Amniotic stem cell (primary cell): ENCODE measurements at regions not wholly inside any gene's neighbourhood (a gene's known extent, or its start where the extent isn't known, plus 50 kb on each side); places are given as distances from the start of the nearest gene placed in this dataset.

Experiments used
- DNase-seq: peaks from one replicate; lab custom pipeline; 2025; lab: John Stamatoyannopoulos, UW

DNA sequence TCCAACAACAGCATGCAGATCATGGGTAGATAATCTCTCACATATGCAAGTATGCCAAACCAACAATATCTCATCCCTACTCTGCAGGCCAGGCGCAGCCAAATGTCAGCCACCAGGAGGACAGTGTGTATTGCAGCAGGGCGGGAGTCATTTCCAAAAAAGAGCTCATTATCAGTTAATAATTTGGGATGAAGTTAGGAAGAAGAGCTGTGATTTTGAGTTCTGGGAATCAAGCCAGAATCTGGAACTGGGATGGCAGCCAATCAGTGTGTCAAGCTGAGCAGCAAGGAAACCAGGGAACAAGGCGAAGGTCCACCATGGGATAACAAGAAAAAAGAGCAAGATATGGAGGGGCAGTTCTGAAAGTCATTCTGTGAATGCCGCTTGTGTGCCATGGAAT is 88.2 kb upstream of the CAMK2D start:
- no peak for DNase-seq

DNA sequence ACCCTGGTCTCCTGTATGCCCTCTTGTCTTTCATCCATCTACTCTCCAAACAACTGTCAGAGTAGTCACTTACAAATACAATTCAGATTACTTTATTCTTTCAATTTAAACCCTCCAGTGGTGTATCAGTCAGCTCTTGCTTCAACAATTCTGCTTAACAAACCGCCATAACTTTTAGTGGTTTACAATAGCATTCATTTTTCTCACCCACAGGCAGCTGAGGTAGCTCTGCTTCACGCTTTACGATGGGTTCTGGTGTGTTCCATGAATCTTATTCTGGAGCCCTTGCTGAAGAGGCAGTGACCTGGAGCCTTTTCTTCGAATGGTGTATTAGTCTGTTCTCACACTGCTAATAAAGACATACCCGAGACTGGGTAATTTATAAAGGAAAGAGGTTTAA is 86.2 kb upstream of the CAMK2D start:
- no peak for DNase-seq

DNA sequence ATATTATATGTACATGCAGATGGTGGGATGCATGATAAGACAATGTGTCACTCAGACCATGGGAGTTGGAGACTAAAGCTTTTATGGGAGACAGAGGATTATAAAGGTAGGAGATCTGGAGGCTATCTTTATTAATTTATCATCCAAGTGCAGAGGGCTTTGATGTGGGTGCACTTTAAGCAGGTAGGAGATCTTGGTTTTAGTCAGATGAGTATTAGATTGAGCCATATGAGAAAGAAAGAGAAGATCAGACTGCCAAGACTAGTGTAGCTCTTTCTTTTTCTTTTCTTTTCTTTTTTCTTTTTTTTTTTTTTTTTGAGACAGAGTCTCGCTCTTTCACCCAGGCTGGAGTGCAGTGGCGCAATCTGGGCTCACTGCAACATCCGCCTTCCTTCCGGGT is 84.9 kb upstream of the CAMK2D start:
- DNase-seq: no peak

GRCh38 chr4:113845138-113845537 is 83.6 kb upstream of the CAMK2D start:
- no peak for DNase-seq

- no peak for DNase-seq
These were observed 82.8 kb upstream of the CAMK2D start for GRCh38 chr4:113844369-113844768.

DNA sequence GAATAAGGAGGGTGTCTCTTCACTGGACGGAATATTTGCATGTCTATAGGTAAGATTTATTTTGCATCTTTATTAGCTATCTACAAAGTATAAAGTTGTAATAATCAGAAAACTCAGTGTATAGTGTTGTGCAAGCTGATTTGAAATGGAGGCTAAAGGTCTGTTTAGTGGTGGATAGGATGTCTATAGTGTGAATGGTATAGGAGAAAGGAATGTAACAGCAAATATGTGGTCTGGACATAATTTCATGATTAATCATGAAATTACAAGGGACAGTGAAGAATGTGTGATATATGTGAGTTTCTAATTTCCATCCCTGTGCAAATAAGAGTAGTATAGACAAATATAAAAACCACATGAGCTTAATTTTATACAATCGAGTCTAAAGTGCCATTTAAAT is 79.3 kb upstream of the CAMK2D start:
- no peak for DNase-seq

GRCh38 chr4:113838460-113838859 is 76.9 kb upstream of the CAMK2D start:
- DNase-seq: no peak

- DNase-seq: peak; percentile 61
These were observed 75.9 kb upstream of the CAMK2D start for GRCh38 chr4:113837397-113837796.

DNA sequence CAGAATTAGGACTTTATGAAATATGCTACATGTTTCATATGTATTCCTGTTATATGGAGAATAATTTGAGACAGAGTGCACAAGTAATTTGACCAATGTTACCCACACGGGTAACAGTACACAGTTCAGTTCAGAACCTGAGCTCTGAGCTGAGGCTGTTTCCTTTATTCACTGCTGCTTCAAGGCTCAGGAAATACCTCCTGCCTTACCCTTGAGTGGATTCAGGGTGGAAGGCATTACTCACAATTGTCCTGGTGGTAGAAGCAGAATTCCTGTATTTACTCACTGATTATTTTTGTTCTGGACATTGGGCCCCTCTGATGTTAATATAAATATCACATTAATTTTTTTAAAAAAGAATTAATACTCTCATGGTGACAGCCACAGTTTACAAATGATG is 73.5 kb upstream of the CAMK2D start:
- DNase-seq: no peak

DNA sequence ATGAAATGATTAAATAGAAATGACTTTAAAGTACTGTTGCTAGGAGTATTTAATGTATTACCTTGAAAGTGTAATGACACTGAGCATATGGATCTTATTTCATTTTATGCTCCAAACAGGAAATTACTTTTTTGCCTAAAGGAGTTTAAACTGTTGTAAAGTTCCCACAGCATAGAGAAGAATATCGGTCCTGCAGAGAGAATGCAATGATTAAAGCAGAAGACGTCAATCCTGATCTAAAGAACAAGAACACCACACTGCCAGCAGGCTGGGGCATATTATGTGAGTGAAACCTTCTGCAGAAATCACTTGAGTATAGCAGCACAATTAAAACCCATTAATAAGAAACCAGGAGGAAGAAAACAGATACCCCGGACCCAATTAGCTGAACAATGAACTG is 72.8 kb upstream of the CAMK2D start:
- no peak for DNase-seq

GRCh38 chr4:113832803-113833202 is 71.3 kb upstream of the CAMK2D start:
- no peak for DNase-seq

DNA sequence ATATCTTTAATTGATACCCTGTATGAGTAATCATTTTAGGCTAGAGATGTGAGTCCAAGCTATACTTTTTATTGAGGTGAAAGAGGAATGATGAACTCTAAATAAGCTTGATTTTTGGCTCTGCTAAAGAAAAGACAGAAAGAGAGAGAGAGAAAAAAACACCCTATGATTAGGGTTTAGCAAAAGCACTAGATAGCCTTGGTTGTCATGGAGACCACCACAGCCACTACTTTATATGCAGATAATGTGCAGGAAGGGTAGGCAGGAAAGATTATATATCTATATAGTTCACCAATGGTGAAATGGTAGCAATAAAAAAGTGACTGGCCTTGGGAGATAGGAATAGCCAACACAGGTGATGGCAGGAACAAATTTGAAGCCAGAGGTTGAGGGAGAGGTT is 69.9 kb upstream of the CAMK2D start:
- no peak for DNase-seq

DNA sequence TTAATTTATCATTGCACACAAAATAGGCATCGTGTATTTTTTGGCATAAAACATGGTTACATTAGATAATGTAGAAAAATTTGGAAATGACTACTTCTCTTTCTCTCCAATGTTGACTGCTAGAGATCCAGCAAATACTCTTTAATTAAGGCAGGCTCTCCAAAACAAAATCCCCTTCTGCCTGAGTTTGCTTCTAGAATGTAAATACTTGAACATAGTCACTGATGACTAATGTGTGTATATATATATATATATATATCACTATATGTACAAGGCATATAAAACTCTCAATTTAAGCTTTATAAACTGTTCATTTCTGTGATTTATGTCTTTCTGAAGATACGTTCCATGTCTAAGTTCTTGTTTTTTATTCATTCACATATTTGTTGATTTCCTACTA is 67.2 kb upstream of the CAMK2D start:
- no peak for DNase-seq

DNA sequence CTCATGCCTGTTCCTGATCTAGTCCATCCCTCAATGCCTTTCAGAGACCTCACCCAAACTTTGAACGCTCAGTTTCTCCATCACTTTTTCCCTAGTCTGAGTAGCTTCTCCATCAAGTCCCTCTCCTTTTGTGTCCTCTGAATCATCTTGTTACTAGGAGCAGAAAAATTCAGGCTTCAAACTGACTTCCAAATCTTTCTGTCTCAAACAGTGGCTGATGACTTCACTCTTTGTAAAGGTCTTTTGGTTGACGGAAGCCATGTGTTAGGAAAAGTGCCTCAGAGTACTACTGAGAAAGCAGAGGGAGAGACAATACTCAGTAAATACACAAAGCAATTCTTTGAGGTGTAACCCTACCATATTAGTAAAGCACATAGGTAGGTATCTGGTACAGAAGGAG is 65.7 kb upstream of the CAMK2D start:
- no peak for DNase-seq

DNA sequence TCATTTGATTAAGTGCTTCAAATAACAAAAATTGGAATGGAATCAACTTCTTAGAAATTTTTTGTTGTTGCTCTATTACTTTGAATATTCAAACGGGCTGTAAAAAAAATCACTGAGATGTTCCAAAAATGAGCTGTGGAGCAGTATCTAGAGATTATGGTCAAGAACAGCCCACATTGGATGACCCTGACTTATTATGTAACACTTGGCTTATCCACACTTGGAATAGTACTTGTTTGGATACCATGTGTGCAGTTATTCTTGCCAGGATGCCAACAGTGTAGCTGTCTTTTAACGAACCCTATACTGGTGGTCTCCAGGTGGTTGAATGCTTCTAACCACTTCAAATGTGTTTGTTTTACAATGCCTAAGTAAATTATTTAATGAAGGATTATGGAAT is 64.9 kb upstream of the CAMK2D start:
- no peak for DNase-seq

DNA sequence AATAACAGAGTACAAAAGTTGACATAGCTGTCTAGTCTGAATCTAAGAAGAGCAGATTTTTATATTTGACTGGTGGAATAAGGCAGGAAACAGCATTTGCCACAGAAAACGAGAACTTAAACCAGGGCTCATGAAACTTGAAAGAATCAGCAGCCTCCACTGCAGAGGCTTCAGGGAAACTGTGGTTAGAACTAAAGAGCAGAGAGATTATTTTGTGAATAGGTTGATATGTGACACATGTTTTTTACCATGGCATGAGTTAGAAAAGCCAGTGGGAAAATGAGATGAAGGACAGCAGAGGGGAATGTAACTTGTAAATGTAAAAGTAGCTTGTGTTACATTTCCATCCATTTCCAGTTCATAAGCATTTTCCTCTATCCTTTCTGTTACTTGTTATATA is 63.7 kb upstream of the CAMK2D start:
- DNase-seq: no peak

DNA sequence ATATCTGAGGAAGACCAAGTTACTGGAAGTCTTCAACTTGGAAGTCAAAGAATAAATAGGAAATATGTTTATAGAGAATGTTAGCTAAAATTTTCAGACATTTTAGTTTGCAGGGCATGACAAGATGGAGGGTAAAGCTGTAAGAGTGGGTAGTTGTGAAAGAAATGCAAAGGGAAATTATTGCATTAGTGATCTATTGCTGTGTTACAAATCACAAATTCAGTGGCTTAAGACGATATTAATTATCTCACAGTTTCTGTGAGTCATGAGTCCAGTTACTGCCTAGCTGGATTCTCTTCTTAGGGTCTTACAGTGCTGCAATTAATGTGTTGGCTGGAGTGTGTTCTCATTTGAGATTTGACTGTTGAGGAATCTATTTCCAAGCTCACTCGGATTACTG is 62.9 kb upstream of the CAMK2D start:
- DNase-seq: no peak

- no peak for DNase-seq
These were observed 61.7 kb upstream of the CAMK2D start for GRCh38 chr4:113823291-113823659.

- DNase-seq: no peak
These were observed 61.2 kb upstream of the CAMK2D start for GRCh38 chr4:113822555-113823290.

DNA sequence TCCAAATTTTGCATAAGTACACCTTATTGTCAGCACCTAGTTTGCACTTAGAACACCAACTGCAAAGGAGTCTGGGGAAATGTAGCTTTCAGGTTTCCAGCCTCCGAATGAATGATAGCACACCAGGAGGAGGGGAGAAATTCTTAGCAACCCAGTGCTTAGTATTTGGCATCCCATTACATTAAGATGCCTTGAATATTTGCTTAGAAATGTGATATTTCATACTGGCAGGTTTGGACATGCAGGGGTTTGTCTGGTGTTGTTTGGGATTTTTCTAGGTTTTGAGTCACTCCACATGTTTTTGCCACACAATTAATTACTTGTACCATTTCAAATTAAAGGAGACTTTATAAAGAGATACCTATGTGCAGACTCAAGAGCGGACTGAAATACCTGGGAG is 60.3 kb upstream of the CAMK2D start:
- no peak for DNase-seq

DNA sequence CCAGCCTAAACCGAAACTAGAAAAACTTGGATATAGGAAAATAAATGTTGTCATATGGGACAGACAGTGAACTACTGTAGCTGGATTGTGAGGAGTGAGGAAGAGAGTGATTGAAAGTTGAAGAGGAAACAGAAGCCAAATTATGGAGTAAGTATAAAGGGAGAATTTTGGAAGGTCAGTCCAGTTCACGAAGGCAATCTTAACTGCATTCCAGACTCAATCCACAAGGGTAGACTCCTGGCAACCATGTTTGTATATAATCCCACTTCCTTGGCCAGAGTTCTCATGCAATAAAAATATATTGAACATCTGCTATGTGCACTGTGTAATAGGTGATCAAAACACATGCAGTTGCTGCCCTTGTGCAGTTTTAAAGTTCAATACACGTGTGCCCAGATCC is 58.6 kb upstream of the CAMK2D start:
- DNase-seq: no peak

DNA sequence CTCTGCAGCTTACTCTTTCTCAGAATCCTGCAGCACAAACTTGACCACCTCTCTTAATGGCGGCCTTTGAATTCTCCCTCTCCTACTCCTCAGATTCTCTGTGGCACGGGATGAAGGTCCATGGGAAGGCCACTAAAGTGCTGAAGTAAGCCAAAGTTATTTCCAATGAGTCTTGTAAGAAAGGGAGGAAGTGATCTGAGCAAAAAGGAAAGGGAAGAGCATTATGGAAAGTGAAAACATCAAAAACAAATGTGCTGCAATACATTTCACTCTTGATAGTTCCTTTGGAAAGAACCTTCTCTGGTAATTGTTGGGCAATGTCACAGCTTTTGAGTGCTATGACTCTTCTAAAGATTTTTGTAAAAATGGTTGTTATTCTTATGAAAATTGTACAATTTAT is 54.3 kb upstream of the CAMK2D start:
- no peak for DNase-seq

DNA sequence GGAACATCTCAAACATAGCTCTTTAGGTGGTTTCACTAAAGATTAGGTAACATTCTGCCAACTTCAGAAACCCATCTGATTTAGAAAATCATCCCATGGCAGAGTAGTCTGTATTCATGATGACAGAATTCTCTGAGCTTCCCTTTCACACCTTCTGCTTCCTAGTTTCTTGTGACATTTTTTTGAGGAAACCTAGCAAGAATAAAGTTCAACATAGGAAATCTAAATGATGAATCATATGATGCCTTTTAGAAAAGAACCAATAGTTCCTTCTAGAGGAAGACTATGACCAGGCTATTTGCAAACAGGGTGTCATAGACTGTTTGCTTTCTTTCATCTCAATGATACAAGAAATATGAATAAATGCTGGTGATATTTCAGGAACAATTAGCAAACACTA is 49.8 kb upstream of the CAMK2D start:
- no peak for DNase-seq
